ENCODE measurements at regions not wholly inside any gene's neighbourhood (a gene's known extent, or its start where the extent isn't known, plus 50 kb on each side); places are given as distances from the start of the nearest gene placed in this dataset.

DNA sequence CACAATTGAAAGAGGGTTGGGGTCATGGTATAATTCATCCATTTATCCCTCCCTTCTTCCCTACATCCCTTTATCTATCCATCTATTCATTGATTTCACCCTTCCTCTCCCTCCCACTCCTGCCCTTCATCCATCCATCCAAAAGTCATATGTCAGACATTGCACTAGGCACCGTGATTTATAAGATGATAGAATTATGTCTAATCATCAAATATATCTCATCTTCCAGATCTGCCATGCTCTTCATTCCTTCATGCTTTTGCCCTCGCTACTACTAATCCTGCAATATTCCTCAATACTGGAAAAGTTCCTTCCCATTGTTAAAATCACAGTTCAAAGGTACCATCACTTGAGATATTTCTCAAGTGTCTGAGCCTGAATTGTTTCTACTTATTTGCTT lies 335.2 kb upstream of the CDH11 start:
- no peak for DNase-seq

DNA sequence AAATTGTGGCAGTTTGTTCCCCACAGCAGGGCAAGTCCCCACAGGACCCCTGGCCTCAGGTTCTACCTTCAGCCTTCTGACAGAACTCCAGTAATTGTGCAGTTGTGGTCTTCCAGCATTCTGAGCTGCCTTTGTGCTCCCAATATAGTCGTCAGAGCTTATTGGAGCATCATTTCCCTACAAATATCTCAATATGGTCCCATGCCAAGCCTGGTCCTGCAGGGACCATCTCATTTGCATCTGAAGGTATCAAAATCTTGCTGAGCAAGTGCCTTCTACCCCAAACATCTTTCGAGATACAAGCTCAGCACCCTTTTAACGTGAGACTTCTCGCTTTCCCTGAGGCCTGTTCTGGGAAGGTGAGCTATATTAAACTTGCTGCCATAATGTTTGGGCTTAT lies 333.9 kb upstream of the CDH11 start:
- no peak for DNase-seq

DNA sequence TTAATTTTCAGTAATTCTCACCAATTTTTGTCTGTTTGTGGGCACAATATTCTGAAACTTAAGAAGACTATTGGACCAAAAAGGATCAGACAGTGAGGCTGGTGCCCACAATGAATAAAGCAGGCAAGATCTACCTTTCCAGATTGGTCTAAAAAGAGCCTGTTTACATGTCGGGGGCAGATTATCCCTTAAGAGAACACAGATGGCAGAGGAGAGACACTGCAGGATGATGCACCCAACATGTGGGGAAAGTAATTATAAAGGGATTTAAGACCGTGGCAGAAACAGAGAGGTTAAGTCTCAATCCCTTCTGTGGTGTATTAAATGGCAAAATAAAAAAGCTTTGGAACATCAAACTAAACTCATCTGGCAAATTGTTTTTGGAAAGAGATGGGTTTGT lies 331.8 kb upstream of the CDH11 start:
- DNase-seq = no peak

DNA sequence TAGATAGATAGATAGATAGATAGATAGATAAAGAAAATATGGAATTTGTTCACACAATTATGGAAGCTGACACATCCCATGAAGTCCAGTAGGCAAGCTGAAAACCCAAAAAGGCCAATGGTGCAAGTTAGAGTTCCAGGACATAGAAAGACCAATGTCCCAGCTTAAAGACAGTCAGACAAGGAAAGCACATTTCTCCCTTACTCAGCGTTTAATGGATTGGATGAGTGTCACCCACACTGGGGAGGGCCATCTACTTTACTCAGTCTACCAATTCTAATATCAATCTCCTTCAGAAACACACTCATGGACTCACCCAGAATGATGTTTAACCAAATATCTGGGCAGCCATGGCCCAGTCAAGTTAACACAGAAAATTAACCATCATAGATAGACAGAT lies 327.7 kb upstream of the CDH11 start:
- no peak for DNase-seq

DNA sequence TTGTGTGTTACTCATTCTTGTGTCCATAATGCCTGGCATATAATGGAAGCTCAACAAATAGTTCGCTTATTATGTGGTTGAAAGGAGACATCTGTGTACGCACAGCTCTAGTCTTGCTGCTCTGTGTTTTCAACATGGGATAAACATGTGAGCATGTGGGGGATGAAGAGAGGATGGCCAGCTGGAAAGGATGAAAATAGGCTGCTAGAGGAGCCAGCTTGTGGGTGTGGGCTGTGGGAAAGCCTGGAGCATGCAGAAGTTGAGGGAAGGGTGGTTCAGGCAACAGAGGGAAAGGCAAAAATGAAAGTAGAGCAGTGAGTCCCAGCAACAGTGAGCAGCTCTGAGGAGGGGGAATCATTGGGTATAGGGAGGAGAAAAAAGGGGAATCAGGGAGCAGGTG lies 324.6 kb upstream of the CDH11 start:
- no peak for DNase-seq

DNA sequence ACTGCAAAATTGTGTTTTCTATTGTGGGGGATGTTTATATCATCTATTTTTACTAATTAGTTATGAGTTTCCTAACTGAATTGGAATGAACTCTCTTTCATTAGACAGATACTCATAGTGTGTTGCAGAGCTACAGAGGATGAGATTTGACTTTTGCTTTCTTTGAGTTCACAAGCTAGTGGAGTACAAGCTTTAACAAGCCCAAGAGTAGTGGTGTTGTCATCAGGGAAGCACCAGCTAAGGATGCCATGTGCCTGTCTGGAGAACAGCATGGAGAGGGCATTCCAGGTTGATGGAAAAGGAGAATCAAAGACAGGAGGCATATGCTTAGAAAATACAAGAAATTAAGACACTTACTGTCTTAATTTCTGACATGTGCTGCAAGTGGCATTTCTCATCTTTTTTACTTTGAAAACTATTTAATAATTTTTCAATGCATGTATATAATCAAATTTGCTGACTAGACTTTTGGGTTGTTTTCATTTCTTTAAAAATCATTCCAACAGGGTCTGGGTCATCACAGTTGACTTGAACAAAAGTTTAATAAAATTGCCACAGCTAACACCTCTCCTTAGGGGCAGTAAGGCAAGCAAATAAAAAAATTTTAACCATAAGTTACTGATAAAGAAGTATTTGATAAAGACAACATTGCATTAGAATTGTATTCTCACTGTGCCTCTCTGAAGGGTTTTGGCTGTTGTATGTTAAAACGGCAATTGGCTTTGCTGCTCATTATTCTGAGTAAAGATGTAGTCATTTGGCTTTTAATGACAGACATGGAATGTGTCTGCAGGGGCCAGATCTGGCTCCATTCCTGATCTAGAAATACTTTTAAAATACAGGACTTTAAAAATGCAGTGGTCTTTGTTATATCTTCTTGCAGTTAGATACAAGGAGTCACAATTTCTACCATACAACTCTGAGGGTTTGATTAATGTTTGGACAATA lies 323.7 kb upstream of the CDH11 start:
- no peak for DNase-seq

DNA sequence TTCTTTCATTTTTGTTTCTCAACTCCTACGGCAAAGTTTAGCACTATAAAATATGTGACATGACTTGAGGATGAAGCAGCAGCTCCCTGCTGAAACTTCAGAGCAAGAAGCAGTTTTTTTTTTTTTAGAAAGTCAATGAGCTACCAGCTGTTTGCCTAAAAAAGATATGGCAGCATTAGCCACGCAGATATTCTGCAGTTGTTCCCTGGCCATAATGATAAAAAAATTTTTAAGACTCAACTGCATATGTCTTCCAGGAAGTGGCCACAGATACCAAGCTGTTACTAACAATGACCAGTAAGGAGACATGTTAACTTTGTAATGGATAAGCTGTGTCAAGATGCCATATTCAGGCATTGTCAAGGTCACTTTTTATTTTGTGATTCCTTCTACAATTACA lies 319.6 kb upstream of the CDH11 start:
- DNase-seq = no peak

DNA sequence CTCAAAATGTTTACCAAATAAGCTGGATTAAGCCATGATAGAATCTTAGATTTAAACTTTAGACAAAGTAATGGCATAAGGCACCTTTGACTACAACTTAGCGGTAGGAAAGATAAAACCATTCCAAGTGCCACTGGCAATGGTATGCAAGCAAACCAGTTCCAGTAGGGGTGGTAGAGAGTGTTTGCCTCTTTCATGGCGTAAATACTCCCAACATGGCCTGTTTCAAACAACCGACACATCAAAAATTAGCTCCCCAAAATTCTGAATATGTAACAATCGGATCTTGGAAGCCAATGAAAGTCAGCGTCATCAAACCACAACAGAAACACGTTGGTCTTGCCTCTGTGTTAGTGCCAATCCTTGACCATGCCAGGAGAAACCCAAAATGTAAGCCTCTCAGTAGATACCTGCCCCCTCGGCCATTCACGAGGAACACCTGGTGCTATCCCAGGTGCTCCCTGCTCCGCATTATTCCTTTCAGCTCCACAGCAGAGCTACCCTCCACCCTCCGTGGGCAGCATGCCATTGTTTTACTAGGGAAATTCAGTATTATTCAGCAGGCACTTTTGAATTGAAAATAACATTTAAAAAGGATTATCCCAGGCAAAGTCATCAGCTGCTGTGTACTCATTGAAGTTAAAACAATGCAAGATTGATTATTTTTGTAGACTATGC lies 307.8 kb upstream of the CDH11 start:
- DNase-seq = no peak

DNA sequence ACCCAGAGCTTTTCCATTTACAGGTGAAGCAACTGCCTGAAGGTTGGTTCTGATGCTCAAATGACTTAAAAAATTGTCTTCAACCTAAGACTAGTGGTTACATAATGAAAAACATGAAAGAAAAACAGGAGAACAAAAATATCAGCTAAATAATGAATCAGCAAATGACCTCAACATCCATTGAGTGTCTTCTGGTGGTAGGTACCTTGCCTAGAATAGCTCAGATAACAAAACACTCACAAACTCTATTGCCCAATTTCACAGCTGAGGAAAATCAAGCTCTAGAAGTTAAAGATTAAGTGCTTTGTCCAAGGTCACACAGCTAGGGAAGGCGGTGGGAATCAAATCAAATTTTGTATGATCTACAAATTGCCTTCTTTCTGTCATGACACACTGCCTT lies 304.6 kb upstream of the CDH11 start:
- DNase-seq = no peak

DNA sequence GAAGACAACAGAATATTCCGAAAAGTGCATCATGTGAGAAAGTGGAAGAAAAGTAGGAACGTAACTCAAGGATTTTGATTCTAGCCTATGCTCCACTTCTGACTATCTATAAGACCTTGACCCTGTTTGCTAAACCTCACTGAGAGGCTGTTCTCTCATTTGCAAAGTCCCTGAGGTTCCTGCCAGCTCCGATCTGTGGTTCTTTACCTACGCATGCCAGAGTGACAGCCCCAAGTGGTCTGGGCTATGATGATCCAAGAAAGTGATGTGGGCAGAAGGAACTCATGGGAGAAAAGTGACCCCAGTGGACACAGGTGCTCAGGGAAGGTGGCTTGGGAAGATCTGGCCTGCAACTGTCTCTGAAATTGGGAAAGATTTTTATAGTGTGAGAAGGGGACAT lies 301.1 kb upstream of the CDH11 start:
- DNase-seq = no peak

DNA sequence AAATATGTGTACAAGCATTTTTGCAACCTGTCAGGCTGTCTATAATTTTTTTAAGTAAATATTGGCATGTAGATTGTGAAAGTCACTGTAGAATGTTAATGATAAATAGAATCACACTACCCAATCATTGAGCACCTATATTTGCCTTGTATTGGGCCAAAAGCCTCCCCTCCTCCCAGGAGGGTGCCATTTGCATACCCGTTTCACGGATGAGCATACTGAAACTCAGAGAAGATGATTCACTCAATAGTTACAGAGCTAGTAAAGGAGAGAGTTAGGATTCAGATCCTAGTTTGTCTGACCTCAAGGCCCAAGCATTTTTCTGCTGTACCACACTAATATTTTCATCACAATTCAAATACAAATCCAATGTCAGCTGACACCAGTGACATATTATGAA lies 299.7 kb upstream of the CDH11 start:
- DNase-seq = no peak

DNA sequence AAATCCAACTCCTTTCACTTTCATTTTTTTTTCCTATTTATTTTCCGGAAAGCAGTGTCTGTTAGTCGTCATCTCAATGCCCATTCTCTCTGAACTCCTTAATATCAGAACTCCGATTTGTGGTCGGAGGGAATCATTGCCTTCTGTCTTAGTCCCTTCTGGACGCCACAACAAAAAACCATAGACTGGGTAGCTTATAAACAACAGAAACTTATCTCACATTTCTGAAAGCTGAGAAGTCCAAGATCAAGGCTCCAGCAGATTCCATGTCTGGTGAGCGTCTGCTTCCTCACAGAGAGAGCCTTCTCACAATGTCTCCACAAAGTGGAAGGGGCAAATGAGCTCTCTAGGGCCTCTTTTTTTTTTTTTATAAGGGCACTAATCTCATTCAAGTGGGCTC lies 296.6 kb upstream of the CDH11 start:
- no peak for DNase-seq

DNA sequence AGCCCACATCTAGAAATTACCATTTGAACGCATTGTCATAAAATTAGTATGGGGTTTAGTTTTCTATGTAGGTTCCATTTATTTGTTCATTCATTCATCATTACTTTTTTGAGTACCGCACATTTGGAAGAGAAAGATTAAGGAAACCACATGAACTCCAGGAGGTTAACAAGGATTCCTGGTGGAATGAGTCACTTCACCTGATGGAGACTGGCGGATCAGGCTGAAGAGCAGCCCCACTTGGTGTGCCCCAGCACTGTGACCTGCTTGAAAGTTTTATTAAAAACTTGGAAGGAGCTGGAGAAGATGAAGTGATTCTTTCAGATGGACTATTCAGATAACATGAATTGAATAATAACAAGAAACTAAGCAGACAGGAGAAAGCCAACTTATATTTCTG lies 293.6 kb upstream of the CDH11 start:
- no peak for DNase-seq

DNA sequence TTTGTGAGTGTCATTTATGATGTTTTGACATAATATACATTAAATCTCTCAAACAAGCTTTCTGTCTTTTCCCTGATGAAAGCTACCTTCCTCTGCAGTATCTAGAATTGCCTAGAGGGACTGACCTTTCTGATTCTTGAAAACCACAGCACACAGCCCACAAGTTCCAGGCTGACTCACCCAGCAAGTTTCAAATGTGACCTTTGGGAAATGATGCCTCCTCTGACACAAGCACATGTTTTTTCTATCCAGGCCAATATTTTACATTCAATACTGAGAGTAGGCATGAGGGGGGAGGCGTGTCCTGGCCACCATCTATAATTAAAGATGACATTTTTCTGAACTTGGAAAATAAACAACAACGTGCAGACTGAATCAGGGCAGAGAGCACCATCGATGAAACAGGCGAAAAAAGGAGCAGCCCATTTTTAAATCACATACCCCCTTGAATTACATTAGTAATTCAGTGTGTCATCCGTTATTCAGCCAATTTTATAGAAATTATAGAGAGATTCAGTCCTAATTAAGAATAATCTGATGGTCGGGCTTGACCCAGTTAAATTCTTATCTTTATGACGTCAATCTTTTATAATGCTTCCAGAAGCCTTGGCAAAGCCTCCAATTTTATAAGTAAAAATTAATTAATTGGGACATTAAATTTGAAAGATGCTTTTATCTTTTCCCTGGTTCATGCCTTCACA lies 292.6 kb upstream of the CDH11 start:
- no peak for DNase-seq

DNA sequence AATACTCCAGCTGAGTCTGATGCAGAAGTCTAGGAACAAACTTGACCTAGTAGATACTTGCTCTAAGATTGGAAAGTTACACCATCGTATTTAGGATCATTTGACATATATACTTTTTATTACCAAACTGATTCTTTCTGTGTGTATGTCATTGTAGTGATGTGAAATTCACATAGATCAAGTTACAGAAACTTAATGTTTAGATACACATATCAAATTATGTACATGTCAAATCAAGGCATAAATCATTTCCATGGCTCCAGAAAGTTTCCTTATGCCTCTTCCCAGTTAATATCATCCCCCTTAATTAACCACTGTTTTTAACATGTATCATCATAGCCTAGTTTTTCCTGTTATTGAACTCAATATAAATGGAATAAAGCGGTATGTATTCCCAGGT lies 292.0 kb upstream of the CDH11 start:
- no peak for DNase-seq

DNA sequence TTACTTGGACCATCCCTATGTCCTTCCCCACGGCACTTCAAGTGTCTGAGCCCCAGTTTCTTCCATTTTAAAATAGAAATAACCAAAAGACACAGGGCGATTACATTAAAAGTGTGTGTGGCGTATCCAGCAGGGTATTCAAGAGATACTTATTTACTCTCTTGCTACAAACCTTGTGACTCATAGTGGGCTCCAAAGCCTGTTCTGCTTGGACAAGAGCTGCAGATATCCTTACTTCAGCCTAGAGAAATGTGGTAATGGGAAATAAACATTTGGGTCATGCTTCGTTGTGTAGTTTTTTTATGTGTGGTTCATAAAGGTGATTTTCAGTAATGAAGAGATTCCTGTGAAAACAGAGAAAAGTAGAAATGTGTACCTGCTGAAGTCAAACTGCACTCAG lies 288.9 kb upstream of the CDH11 start:
- DNase-seq = no peak

DNA sequence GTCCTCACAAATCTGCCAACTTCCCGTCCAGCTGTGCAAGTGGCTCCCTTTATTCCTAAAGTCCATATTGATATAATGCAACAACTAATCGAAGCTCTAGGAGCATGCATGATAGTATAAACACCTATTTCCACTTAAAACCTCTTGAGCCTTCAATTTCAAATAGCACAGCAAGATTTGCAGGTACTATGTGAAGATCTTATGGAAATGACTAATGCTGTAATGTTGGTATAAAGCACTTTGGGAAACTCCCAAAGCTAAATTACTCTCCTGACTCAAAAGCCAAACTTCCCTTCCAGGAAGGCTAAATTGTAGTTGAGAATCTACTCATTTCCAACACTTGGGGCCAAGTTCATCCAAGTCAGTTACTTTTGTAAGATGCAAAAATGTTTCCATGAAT lies 287.6 kb upstream of the CDH11 start:
- DNase-seq = no peak

DNA sequence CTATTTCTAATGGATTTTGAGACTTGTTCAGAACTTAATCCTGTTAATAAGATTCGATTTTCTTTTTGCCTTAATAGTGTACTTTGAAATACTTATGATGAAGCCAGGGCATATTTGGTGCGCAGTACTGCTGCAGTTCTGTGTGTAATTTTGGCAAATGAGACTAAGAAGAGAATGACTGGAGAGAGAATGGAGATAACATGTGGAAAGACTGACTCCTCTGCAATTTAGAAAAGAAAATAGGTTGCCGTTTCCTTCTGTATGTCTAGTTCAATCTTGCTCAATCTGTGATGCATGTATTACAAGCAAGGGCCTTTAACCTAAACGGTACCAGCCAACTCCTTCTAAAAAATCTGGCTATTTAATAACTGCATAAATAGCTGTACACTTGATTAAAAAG lies 285.1 kb upstream of the CDH11 start:
- no peak for DNase-seq

DNA sequence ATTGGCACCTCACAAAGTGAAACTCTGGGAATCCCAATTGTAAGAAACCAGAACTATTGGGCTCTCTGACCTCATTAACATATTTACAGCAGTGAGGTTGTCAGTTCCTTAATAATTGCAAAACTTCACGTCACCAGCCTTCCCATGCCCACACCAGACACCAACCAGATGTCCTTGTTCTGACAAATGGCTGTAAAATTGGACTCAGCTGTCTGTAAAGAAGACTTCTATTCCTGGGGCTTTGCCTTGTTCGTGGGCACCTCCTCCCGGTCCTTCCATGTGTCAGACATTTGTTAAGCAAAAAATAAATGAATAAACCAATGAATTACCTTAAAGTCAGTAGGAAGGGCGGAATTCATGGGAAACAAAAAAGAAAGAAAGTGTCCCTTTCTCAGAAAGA lies 284.3 kb upstream of the CDH11 start:
- DNase-seq = no peak

DNA sequence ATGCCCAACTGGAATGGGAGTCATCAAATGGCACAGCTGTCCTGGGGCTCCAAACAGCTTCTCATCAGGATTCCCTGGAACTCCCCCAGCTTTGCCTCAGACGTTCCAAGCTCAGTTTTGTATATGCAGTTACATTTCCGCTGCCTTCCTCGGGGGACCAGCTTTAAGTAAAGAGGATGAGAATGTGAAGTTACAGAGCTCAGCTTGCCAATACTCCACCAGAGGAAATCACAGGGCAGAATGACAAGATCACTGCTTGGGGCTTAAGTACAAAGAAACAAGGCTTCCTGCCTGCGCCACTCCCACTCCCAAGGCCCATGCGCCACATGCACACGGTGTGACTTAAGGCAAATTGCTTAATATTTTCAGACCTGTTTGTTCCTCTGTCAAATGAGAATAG lies 272.4 kb upstream of the CDH11 start:
- no peak for DNase-seq

DNA sequence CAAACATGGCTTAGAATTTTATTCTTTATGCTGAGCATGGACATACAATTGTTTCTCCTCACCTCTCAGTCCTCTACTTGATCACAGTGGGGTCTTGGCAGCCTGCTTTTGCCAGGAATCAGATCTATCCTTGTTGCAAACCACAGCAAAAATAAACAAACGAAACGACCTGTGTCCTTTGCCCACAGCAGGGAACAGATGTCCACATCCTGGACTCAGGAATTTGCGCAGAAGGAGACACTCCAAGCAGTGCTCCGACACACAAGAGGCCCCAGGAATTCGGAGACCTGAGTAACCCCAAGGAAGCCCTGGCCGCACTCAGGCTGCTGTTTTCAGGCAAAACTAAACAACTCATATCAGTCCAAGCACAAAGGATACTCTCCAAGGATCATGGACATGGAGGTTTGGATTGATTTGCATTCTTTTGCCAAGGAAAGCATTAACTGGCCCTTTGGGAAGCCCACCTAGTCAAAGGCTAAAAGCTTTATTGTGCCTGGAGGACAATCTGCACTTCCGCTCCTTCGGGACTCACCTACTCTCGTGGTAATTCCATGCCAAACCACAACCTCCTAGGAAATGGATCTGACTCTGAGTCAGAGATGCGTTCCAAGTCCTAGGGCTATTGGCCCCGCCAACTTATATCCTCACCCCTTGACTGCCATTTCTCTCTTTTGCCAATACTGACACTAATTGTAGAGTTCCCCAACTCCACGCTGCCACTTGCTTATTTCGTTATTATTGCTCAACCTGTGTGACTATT lies 271.1 kb upstream of the CDH11 start:
- DNase-seq = no peak

DNA sequence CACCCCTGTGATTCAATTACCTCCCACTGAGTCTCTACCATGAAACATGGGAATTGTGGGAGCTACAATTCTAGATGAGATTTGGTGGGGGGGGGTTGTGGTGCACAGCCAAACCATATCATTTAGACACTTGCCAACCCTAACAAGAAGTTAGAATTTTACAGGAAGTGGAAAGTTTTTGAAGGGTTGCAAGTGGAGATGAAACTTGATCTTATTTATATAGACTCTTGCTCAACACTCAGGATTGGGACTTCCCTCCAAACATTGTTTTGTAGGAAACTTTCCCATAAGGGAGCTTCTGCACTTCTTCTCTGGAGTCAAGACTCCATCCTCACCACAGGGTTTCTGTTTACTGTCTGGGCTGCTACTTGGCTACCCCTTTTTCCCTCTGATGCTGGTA lies 266.7 kb upstream of the CDH11 start:
- no peak for DNase-seq

DNA sequence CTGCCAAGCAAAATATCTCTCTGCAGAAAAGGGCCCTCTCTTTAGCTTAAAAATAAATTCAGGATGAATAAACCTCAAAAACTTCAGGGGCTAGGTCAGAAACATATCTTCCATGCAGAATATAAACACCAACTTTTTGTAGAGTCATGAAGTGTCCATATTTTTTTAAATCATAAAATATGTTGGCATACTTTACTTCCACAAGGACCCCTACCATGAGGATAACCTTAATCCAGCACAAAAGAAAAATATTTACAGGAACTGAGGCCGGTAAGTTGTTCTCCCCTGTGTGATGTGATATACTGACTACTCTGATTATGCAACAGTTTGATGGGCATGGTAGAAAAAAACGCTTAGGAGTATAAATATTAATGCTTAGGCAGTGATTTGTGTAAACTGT lies 264.8 kb upstream of the CDH11 start:
- DNase-seq = no peak
